COLO668 (cell line): ENCODE measurements at regions not wholly inside any gene's neighbourhood (a gene's known extent, or its start where the extent isn't known, plus 50 kb on each side); places are given as distances from the start of the nearest gene placed in this dataset.

Experiments used
- DNase-seq: peaks from one replicate; lab custom pipeline; 2025; ENCODE audit not compliant: unreplicated experiment; lab: John Stamatoyannopoulos, UW

DNA sequence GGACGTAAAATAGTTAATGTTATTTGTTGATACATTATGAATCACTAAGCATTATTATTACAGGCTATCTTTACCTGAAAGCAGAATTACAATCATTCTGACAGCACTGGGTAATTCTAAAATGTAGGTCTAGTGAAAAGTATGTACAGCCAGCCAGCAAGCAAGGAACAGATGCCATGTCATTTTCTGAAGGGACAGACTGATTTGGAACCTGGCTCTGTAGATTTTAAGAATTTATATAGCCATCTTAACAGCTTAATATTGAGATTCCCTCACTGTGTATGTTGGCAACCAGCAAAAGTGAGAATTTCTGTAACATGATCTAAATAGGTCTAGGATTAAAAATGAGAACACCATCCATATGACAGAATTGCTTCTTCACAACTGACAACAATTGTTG, 359.4 kb downstream of the ZIC4 start:
- DNase-seq: no peak

DNA sequence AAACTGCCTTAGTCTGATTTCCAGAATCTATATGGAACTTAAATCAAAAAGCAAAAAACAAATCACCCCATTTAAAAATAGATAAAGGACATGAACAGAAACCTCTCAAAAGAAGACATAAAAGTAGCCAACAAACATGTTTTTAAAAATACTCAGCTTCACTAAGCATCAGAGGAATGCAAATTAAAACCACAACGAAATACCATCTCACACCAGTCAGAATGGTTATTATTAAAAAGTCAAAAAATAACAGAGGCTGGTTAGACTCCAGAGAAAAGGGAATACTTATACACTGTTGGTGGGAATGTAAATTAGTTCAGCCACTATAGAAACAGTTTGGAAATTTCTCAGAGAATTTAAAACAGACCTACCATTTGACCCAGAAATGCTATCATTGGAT, 367.9 kb downstream of the ZIC4 start:
- DNase-seq: no peak

DNA sequence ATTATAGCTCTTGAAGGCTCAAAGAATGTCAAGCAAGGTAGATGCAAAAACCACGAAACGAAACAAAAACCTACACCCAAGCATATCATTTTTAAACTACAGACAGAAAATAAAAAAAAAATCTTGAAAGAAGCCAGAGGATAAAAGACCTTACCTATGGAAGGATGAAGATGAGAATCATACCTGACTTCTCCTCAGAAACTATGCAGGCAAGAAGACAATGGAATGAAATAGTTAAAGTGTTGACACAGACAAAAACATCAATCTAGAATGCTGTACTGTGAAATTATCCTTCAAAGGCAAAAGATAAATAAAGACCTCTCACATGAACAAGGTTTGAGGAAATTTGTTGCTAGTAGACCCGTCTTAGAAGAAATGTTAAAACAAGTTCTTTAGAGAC, 372.0 kb downstream of the ZIC4 start:
- no peak for DNase-seq

DNA sequence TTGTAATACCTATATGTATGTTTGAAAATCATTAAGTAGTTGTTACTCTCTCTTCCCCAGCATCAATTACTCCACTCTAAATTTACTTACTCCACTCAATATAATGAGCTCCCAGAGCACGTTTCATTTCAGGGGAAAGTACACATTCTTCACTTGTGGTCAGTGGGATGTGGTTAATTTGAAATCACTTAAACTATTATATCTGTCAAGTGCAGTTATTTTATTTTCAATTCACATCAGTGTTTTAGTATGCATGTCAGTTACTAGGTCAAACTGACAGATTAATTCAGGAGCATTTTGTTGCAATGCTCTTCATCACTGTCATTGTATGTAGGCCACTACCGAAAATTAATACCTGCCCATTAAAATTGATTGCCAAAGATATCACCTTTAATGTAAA, 376.1 kb downstream of the ZIC4 start:
- no peak for DNase-seq

DNA sequence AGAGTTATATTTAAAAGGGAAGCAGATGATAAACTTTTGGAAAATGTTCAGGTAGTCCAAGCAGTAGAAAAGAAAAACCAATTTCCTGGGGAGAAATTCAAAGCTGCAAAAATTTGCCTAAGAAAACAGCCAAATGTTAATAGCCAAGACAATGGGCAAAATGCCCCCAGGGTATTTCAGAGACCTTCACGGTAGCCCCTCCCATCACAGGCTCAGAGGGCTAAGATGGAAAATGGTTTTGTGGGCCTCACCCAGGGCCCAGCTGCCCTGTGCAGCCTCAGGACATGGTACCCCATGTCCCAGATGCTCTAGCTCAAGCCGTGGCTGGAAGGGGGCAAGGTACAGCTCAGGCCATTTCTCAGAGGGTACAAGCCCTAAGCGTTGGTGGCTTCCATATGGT, 391.0 kb downstream of the ZIC4 start:
- no peak for DNase-seq

DNA sequence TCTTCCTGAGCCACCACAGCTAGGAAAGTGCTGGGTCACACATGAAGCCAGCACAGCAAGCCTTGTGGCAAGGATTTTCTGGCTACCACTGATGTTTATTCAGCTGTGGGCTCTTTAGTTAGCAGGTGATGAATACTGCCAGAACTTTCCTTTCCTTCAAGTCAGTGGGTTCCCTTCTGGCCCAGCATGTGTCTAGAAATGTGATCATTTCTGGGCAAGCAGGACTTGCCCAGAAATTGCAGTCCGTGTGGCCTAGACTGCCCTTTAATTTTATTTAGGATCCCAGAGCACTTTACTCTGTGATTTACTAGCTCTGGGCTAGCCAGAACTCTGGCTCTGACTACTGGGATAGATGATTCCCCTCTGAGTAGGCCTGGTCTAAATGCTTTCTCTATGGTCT, 397.5 kb downstream of the ZIC4 start:
- DNase-seq: no peak

DNA sequence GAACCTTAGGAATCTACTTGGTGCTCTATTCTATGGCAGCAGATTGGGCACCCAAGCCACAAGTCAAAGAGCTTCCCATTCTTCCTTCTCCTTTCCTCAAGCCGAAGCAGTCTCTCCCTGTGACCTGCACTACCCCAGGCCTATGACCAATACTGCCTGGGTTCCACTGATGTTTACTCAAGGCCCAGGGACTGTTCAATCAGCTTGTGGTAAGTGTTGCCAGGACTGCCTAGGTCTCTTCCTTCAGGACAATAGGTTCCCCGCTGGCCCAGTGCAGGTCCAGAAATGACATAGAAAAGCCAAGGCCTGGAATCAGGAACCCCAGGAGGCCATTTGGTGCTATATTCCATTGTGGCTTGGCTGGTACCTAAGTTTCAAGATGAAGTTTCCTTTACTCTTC, 397.9 kb downstream of the ZIC4 start:
- DNase-seq: no peak

DNA sequence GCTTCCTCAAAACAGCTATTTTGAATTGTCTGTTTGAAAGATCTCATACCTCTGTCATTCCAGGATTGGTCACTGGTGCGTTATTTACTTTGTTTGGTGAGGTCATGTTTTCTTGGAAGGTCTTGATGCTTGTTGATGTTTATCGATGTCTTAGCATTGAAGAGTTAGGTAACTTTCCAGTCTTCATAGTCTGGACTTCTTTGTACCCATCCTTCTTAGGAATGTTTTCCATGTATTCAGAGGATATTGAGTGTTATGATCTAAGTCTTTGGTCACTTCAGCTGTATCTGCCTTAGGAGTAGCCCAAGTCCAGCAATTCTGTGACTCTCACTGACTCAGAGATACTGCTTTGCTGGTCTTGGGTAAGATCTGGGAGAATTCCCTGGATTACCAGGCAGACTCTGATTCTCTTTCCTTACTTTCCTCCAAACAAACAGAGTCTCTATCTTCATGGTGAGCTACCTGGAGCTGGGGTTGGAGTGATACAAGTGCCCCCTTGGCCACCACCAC, 398.6 kb downstream of the ZIC4 start:
- no peak for DNase-seq

DNA sequence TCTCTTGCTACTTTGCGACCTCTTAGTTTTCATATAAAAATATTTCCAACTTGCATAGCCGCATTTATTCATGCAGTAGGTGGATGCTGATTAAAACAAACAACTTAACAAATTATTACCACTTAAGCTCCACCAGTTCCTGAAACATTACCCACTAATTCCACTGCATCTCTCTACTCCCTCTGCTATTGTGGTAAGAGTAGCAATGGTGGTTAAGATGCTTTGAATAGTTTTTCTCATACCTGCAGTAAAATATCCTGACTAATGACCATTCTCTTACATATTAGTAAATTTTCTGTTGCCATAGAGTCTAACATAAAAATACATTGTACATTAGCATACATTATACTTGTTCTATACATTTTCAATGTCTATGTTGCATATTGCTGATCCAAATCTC, 397.6 kb upstream of the PLSCR5 start:
- no peak for DNase-seq

DNA sequence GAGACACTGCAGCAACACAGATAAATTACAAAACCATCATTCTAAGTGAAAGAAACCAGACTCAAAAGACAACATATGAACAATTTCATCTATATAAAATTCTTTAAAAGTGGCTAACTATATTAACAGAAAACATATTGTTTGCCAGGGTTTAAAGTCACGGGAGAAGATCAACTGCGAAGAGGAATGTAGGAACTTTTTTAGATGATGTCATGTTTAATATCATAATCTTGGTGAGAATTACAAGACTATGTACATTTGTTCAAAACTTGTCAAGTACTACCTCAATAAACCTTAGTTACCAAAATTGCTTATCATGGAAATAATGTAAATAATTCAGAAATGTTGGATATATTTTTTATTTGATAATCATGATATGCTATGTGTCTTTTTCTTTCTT, 395.1 kb upstream of the PLSCR5 start:
- no peak for DNase-seq

DNA sequence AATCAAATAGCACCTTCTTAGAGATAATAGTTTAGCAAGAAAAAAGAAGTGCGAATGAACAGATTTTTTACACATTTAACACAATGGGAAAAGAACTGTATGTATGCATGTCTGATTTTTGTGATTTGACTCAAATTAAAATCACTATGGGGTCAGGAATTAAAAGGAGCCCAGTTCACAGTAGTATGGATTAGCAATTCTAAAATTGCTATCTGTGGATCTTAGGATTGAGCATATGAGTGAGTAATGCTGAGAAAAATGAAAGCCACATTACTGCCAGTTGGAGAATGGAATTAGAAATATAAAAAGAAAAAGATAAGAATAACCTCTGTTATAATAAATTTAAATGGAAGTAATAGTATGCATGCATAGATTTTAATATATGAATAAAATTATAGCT, 386.8 kb upstream of the PLSCR5 start:
- DNase-seq: no peak

DNA sequence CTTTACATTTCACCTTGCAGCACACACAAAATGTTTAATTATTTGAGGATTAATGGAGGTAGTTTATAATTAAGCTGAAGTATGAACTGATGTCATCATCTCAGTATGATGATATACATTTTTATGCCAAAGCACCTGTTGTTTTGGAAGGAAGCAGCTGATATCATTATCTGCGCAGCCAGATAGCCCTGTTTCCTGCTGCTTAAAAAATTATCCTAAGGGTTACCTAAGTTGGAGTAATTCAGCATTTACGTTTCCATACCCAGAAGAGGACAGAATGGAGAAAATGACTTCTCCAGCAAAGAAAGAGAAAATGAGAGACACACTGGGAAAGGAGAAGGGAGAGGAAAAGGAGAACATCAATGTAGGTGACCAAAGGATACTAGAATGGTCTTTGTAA, 370.3 kb upstream of the PLSCR5 start:
- no peak for DNase-seq

DNA sequence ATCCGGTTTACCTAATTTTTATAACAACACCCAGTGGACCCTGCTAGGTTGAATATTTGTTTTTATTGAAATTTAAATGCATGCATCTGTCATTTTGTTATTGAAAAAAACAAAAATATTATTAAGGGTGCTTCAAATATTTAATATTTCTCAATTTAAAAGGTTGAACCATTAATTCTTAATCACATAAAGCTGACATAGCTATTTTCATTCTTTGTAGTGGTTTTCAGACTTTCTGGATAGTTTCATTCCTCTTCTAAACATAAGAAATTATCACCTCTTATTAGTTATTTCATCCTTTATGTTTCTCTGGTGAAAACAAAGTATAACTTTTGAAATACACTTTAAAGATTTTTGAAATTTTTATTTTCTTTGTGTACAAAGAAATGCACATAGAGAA, 369.9 kb upstream of the PLSCR5 start:
- DNase-seq: no peak

DNA sequence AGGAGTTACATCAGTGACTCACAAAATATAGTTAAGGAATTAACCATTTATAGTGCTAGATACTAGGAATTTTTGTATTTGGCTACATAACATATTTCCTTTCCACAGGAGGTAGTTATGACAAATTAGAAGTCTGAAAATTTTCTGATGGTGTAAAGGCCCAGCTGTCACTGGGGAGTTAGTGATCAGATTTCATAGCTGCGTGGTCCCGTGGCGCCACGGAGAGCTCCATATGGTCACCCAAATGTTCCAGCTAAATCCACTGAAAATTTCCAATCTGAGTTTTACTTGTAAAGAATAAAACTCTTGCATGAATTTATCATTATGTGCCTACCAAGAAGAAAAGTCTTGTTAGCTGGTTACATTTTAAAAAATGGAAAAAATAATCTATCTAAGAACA, 368.9 kb upstream of the PLSCR5 start:
- DNase-seq: no peak

DNA sequence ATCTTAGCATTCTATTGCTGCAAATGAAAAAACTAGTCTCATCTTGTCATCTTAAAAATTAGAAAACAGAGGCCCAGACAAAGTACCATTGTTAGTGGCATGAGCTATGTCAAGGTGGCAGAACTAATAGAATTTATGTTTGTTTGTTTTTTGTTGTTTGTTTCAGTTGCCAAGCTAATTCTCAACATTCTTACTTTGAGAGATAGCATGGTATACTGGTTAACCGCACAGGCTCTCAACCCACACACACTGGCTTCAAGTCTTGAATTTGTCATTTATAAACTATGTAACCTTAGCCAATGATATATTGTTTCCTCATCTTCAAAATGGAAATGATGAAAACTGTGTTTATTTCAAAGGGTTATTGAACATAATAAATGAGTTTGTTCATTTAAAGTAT, 367.6 kb upstream of the PLSCR5 start:
- DNase-seq: no peak

DNA sequence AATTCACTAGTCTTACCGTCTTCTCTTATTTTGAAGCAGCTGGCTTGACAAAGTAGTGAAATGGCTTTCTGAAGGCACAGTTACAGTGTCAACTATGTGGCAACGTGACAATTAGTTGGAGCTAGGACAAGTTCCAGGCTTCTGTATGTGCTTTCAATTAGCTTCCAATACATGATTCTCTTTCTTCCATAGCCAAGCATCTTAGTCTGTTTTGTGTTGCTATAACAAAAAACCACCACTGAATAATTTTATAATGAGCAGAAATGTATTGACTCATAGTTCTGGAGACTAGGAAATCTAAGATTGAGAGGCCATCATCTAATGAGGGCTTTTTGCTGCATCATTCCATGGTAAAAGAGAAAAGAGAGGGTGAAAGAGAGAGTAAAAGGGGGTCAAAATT, 365.1 kb upstream of the PLSCR5 start:
- DNase-seq: no peak

DNA sequence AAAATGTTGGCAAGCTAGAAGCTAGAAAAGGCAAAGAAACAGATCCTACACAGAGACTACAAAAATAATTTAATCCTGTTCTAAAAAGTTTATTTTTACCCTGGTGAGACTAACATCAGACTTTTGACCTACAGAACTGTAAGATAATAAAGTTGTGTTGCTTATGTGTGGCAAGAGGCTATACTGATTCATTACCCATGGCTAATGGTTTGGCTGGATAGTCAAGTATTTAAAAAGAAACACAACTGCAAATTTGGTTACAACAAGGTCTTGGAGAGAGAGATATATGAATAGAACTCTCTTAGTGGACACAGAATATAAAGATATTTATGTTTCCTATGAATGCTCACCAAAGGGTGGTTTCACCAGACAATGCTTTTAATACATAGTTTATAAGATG, 364.2 kb upstream of the PLSCR5 start:
- DNase-seq: no peak

DNA sequence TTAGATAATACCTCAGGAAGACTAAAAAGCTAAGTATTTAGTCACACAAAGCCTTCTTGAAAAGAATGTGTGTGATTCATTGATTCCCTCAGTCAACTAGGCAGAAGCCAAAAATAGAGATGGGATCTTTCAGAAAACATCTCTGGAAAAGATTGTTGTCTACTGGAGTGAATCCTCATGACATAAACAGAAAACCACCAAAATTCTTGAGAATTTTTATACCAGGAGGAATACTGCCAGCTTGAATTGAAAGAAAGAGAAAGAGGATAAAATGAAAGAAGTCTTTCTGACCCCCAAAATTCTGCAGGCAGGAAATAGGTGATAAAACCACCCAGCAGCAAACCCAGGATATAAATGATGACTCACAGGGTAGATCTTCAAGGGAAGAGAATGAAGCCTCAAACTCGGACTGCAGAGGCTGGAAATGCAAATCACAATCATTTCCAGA, 363.1 kb upstream of the PLSCR5 start:
- no peak for DNase-seq

DNA sequence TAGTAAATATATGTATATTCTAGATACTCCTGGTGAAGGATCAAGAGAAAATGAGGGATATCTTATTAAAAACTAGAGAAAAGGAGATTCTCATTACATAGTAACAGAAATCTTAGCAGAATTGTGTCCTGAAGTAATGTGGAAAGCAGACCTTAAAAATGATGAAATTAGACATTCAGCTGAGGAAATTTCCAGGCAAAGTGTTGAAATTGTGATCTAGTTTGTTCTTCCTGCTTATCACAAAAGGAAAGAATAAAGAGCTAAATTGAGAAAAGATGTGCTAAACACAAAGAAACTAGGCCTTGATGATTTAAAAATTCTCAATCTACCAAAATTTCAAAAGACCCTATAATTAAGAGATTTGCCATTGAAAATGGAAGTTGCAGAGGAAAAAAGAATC, 362.6 kb upstream of the PLSCR5 start:
- DNase-seq: no peak

DNA sequence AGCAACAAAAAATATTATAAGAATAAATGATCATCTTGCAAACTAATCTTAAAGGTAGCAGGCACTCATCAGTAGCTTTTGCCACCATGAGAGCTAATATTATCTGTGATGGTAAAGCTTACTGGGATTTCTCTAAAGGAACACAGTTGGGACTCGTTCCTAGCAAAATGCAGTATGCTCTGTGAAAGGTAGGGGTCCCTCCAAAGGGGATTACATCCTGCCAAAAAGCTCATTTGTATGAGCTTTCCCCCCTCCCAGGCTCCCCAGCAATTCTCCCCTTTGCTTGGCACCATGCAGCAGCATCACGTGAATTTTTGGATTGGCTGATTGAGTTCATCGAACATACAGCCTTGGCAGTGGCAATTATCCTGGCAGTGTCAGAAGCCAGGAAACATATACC, 361.0 kb upstream of the PLSCR5 start:
- DNase-seq: no peak

DNA sequence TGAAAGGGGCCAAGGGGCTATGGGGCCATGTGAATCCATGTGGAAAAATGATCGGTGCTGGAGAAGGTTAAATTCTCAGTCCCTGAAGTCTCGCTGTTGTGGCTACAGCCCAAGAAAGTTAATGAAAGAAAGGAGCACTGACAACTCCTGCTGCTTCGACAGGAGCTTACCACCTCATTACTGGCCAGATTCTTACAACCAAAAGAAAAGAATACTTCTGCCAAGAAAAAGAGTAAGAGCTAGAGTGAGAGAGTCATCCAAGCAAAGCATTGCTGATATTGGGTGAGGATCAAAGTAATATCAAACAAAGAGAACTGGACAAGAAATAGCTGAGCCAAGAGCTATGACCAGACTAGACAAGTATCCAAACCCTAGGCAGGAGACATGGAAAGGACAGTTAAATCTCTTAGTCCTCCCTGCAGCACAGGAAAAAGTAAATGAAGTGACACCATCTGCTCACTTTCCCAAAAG, 348.4 kb upstream of the PLSCR5 start:
- no peak for DNase-seq

DNA sequence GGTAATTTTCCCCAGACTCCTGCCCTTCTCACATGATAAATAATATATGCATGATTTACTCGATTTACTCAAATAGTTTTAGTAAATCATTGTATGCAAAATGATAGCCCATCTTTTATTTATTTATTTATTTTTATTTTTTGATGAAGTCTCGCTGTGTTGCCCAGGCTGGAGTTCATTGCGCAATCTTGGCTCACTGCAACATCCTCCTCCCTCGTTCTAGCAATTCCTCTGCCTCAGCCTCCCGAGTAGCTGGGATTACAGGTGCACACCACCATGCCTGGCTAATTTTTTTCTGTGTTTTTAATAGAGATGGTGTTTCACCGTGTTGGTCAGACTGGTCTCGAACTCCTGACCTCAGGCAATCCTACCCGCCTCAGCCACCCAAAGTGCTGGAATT, 343.8 kb upstream of the PLSCR5 start:
- no peak for DNase-seq

DNA sequence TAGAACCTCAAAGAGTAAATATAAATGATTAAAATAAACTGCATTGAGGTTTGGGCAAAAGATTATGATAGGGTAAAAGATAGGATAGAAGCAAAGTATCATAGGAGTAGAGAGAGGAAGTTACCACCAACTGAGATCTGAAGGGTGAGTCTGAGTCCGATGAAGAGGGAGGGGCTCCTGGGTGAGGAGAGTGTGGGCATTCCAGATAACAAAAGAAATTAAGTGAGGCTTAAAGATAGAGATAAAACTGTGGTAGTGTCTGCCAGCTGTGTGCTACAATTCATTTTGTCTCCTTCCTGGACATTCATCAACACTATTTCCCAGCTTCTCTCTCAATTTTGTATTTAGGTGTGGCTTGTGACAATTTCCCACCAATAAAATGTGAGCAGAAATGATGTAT, 343.0 kb upstream of the PLSCR5 start:
- no peak for DNase-seq

DNA sequence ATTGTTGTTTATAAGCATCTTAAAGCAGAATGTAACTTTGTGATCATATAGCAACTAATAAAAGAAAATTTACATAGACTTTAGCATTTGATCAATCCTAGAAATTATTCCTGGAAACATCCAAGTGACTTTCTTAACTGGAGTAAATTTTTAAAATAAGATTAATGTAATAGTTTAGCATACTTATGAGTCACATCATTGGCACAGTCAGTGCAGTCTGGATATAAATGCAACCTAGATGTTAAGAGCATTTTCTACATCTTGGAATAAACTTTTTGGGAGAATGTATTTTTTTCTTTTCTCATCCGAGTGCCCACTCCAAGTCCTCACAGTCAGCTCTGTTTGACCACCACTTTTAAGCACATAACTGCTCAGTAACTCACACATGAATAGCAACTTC, 324.6 kb upstream of the PLSCR5 start:
- no peak for DNase-seq
